GM12864 (cell line): ENCODE measurements at regions not wholly inside any gene's neighbourhood (a gene's known extent, or its start where the extent isn't known, plus 50 kb on each side); places are given as distances from the start of the nearest gene placed in this dataset.
"Not testable (repeated sequence)": the region's sequence is repeated elsewhere in the genome, so short reads cannot be mapped to it uniquely, and the experiment has no call there.

Experiments used
- DNase-seq: peaks from one replicate; pipeline ENCODE4 v3.0.0-alpha.2; 2011; ENCODE audit warnings: low read depth
- H3K4me3 ChIP-seq: 2 replicates; pipeline ENCODE4 v1.5.1; 2011; ENCODE audit warnings: mild to moderate bottlenecking, low read depth, low read length, control low read depth
- CTCF ChIP-seq: IDR thresholded peaks from 2 replicates; pipeline ENCODE4 v1.5.1; 2011; ENCODE audit warnings: low read depth, mild to moderate bottlenecking, moderate library complexity, low read length, control low read depth, inconsistent platforms; ENCODE audit errors: missing control alignments

GRCh38 chr5:112491257-112491656 is 72.2 kb upstream of the EPB41L4A start:
- DNase-seq, result no peak
- peak; percentile 73 for TF ChIP-seq CTCF
- H3K4me3 ChIP-seq, result no peak overlapping the region

DNA sequence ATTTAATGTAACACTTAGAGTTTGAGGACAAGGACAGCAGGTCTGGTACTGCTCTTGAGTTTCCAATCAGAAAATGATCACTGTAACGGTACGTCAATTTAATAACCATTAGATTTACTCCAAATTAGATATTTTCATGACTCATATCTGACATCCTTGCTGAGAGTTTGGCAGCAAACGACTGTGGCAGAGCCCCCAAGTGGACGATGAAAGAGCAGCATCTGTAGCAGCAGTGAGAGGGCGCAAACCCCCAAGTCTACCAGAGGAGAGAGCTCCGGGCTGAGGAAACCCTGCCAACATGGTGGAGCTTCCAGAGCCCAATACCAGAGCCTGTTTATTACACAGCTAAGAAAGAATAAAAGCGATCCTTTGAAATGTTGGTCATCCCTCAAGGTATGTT is 73.2 kb upstream of the EPB41L4A start:
- DNase-seq, result peak; percentile 25

DNA sequence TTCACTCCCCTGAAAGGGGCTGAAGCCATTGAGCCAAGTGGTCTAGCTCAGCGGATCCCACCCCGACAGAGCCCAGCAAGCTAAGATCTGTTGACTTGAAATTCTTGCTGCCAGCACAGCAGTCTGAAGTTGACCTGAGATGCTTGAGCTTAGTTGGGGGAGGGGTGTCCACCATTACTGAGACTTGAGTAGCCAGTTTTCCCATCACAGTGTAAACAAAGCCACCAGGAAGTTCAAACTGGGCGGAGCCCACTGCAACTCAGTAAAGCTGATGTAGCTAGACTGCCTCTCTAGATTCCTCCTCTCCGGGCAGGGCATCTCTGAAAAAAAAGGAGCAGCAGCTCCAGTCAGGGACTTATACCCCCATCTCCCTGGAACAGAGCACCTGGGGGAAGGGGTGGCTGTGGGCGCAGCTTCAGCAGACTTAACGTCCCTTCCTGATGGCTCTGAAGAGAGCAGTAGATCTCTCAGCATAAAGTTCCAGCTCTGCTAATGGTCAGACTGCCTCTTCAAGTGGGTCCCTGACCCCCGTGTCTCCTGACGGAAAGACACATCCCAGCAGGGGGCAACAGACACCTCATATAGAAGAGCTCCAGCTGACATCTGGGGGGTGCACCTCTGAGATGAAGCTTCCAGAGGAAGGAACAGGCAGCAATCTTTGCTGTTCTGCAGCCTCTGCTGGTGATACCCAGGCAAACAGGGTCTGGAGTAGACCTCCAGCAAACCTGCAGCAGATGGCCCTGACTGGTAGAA is 84.8 kb upstream of the EPB41L4A start:
- DNase-seq, H3K4me3 ChIP-seq: not testable (repeated sequence)

More for the DNA sequence above, 73.2 kb upstream of the EPB41L4A start:
- H3K4me3 ChIP-seq, result no peak overlapping the region
- TF ChIP-seq CTCF, result peak; percentile 77

GRCh38 chr5:112509097-112509496 is 90.0 kb upstream of the EPB41L4A start:
- H3K4me3 ChIP-seq, DNase-seq: not testable (repeated sequence)

DNA sequence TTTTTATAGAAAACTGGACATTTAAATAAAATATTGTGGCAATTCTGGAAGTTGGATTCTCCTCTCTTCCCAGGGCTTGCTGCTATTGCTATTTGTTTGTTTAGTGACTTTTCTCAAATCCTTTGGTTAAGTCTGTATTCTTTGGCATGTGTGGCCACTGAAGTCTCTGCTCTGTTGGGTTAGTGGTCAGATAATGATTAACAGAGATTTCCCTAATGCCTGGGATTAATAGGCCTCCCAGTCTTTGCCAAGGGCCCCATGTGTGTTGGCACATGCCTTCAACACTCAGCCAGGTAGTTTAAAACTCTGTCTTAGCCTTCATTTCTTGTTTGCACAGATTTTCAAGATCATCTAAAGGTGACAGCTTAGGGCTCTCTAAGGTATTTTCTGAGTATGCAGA is 92.8 kb upstream of the EPB41L4A start:
- DNase-seq, result no peak
- no peak overlapping the region for H3K4me3 ChIP-seq
- TF ChIP-seq CTCF, result no peak

- no peak overlapping the region for H3K4me3 ChIP-seq
- TF ChIP-seq CTCF, result no peak
- DNase-seq, result no peak
Measured at GRCh38 chr5:112512901-112513300, 93.8 kb upstream of the EPB41L4A start.

GRCh38 chr5:112514111-112514510 is 95.0 kb upstream of the EPB41L4A start:
- no peak for TF ChIP-seq CTCF
- no peak overlapping the region for H3K4me3 ChIP-seq

DNA sequence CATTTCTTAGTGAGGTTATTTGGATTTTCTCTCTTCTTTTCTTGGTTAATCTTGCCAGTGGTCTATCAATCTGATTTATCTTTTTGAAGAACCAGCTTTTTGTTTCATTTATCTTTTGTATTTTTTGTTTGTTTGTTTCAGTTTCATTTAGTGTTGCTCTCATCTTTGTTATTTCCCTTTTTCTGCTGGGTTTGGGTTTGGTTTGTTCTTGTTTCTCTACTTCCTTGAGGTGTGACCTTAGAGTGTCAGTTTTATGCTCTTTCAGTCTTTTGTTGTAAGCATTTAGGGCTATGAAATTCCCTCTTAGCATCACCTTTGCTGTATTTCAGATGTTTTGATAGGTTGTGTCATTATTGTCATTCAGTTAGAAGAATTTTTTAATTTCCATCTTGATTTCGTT is 101.4 kb upstream of the EPB41L4A start:
- not testable (repeated sequence) for DNase-seq, H3K4me3 ChIP-seq

More at GRCh38 chr5:112514111-112514510, 95.0 kb upstream of the EPB41L4A start:
- no peak for DNase-seq

DNA sequence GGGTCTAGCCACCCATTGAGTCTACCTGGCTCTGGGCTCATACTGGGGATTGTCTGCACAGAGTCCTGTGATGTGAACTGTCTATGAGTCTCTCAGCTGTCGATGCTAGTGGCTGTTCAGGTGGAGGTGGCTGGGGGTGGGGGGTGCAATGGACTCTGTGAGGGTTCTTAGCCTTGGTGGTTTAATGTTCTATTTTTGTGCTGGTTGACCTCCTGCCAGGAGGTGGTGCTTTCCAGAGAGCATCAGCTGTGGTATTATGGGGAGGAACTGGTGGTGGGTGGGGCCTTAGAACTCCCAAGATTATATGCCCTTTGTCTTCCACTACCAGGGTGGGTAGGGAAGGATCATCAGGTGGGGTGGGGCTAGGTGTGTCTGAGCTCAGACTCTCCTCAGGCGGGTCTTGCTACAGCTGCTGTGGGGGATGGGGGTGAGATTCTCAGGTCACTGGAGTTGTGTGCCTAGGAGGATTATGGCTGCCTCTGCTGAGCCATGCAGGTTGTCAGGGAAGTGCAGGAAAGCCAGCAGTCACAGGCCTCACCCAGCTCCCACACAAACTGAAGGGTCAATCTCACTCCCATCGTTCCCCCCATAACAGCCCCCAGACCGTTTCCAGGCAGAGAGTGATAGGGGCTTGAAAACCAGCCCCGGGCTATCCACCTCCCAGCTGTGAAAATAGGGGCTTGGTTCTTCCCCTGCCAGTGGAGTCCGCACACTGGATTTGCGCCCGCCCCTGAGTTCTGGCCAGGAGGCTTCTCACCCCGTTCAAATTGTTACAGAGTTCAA is 104.0 kb upstream of the EPB41L4A start:
- peak overlapping the region; percentile 27 for H3K4me3 ChIP-seq
- peak; percentile 42 for DNase-seq

GRCh38 chr5:112523674-112524263 is 104.7 kb upstream of the EPB41L4A start:
- DNase-seq, result peak; percentile 53
- peak overlapping the region; percentile 52 for H3K4me3 ChIP-seq
